ENCODE measurements at regions not wholly inside any gene's neighbourhood (a gene's known extent, or its start where the extent isn't known, plus 50 kb on each side); places are given as distances from the start of the nearest gene placed in this dataset.
A peak's percentile ranks its signal among the peaks of the same experiment; 100 is the strongest.

- no peak for DNase-seq
- no peak overlapping the region for H3K4me3 Mint-ChIP-seq
- no peak for ATAC-seq
- no peaks in the 10 kb centered on the region for H3K36me3 Mint-ChIP-seq (ENCODE audit: low read depth)
- intact Hi-C loops (cut with micrococcal nuclease), result no loop called here
- H3K27ac Mint-ChIP-seq, result no peak overlapping the region
- H3K9me3 Mint-ChIP-seq, result no peaks in the 10 kb centered on the region
- no peak for TF ChIP-seq CTCF (IDR thresholded peaks at IDR 0.05)
- ChIA-PET POLR2A (no interaction called here), CTCF (no interaction called here)
- no peaks in the 10 kb centered on the region for H3K27me3 Mint-ChIP-seq
- H3K4me1 Mint-ChIP-seq (ENCODE audit: low read depth), result peaks cover 25% of the 10 kb centered on the region
These were observed 110.3 kb upstream of the CEP85L start for GRCh38 chr6:118761645-118762044.

GRCh38 chr6:118758946-118759345 lies 107.6 kb upstream of the CEP85L start:
- TF ChIP-seq CTCF (IDR thresholded peaks at IDR 0.05), result no peak
- intact Hi-C loops (cut with micrococcal nuclease), result no loop called here
- no peak overlapping the region for H3K27ac Mint-ChIP-seq
- ChIA-PET POLR2A (no interaction called here), CTCF (interaction anchor here (0.6 kb wide), 1 partner anchor 507 kb away, joined by 4 read pairs; no protein-coding TSS in a partner anchor)
- no peak for ATAC-seq
- no peak for DNase-seq
- no peaks in the 10 kb centered on the region for H3K9me3 Mint-ChIP-seq
- H3K36me3 Mint-ChIP-seq (ENCODE audit: low read depth), result no peaks in the 10 kb centered on the region
- peaks cover 40% of the 10 kb centered on the region for H3K4me1 Mint-ChIP-seq (ENCODE audit: low read depth)
- no peak overlapping the region for H3K4me3 Mint-ChIP-seq
- H3K27me3 Mint-ChIP-seq, result no peaks in the 10 kb centered on the region

- Mint-ChIP-seq H3K27ac (peak overlapping the region; percentile 95), H3K4me1 (ENCODE audit: low read depth) (peaks cover 42% of the 10 kb centered on the region), H3K36me3 (ENCODE audit: low read depth) (no peaks in the 10 kb centered on the region), H3K4me3 (peak overlapping the region; percentile 58), H3K9me3 (peaks cover 5% of the 10 kb centered on the region), H3K27me3 (no peaks in the 10 kb centered on the region)
- TF ChIP-seq CTCF (IDR thresholded peaks at IDR 0.05), result no peak
- intact Hi-C loops (cut with micrococcal nuclease), result no loop called here
- CTCF ChIA-PET, result interaction anchor here (0.8 to 1.8 kb wide), 5 partner anchors 18 to 191 kb away, joined by 3 to 6 read pairs (median 5); no protein-coding TSS in a partner anchor
- POLR2A ChIA-PET, result interaction anchor here (0.7 to 3.2 kb wide), 9 partner anchors 10 to 47 kb away, joined by 3 to 12 read pairs (median 4); no protein-coding TSS in a partner anchor
- ATAC-seq (peak; percentile 90), DNase-seq (peak; percentile 77)
These were observed 104.7 kb upstream of the CEP85L start for GRCh38 chr6:118755941-118756646.

- Mint-ChIP-seq H3K4me1 (ENCODE audit: low read depth) (peaks cover 47% of the 10 kb centered on the region), H3K27me3 (no peaks in the 10 kb centered on the region), H3K27ac (no peak overlapping the region), H3K4me3 (no peak overlapping the region), H3K36me3 (ENCODE audit: low read depth) (no peaks in the 10 kb centered on the region), H3K9me3 (peaks cover 5% of the 10 kb centered on the region)
- ChIA-PET POLR2A (no interaction called here), CTCF (no interaction called here)
- no peak for TF ChIP-seq CTCF (IDR thresholded peaks at IDR 0.05)
- no peak for DNase-seq
- intact Hi-C loops (cut with micrococcal nuclease), result no loop called here
- ATAC-seq, result no peak
These were observed 101.4 kb upstream of the CEP85L start for GRCh38 chr6:118752803-118753202.

- Mint-ChIP-seq H3K36me3 (ENCODE audit: low read depth) (no peaks in the 10 kb centered on the region), H3K27me3 (no peaks in the 10 kb centered on the region), H3K4me1 (ENCODE audit: low read depth) (peaks cover 48% of the 10 kb centered on the region), H3K27ac (no peak overlapping the region), H3K9me3 (peaks cover 5% of the 10 kb centered on the region), H3K4me3 (no peak overlapping the region)
- no peak for TF ChIP-seq CTCF (IDR thresholded peaks at IDR 0.05)
- CTCF ChIA-PET, result interaction anchor here (0.9 to 1.9 kb wide), 3 partner anchors 13 to 186 kb away, joined by 3 to 7 read pairs (median 6); no protein-coding TSS in a partner anchor
- intact Hi-C loops (cut with micrococcal nuclease), result no loop called here
- no peak for DNase-seq
- POLR2A ChIA-PET, result no interaction called here
- no peak for ATAC-seq
These were observed 99.7 kb upstream of the CEP85L start for GRCh38 chr6:118751072-118751471.

All from activated CD8-positive, alpha-beta T cell treated with anti-CD3 and anti-CD28 coated beads for 36 hours (primary cell).